ENCODE measurements at regions not wholly inside any gene's neighbourhood (a gene's known extent, or its start where the extent isn't known, plus 50 kb on each side); places are given as distances from the start of the nearest gene placed in this dataset.

GRCh38 chr15:47824147-47824546, 106.8 kb downstream of the SEMA6D start:
- DNase-seq = no peak

- no peak for DNase-seq
These were observed 112.4 kb downstream of the SEMA6D start for GRCh38 chr15:47829667-47830066.

GRCh38 chr15:47834093-47834492, 116.8 kb downstream of the SEMA6D start:
- DNase-seq = no peak

- no peak for DNase-seq
These were observed 122.0 kb downstream of the SEMA6D start for GRCh38 chr15:47839233-47839825.

GRCh38 chr15:47843124-47843663, 125.9 kb downstream of the SEMA6D start:
- DNase-seq = no peak

- no peak for DNase-seq
These were observed 127.1 kb downstream of the SEMA6D start for GRCh38 chr15:47844437-47844836.

GRCh38 chr15:47846128-47846868, 129.0 kb downstream of the SEMA6D start:
- DNase-seq = no peak

- no peak for DNase-seq
These were observed 129.6 kb downstream of the SEMA6D start for GRCh38 chr15:47846876-47847275.

GRCh38 chr15:47856071-47856470, 138.8 kb downstream of the SEMA6D start:
- no peak for DNase-seq

GRCh38 chr15:47857014-47857775, 139.9 kb downstream of the SEMA6D start:
- no peak for DNase-seq

GRCh38 chr15:47857776-47858167, 140.5 kb downstream of the SEMA6D start:
- no peak for DNase-seq

- no peak for DNase-seq
These were observed 144.0 kb downstream of the SEMA6D start for GRCh38 chr15:47861111-47861903.

GRCh38 chr15:47862402-47862801, 145.1 kb downstream of the SEMA6D start:
- no peak for DNase-seq

- DNase-seq = no peak
These were observed 149.1 kb downstream of the SEMA6D start for GRCh38 chr15:47866446-47866845.

GRCh38 chr15:47870300-47870955, 153.1 kb downstream of the SEMA6D start:
- no peak for DNase-seq

GRCh38 chr15:47870956-47871625, 153.8 kb downstream of the SEMA6D start:
- DNase-seq = no peak

GRCh38 chr15:47872208-47872607, 154.9 kb downstream of the SEMA6D start:
- DNase-seq = no peak

GRCh38 chr15:47872869-47873432, 155.6 kb downstream of the SEMA6D start:
- DNase-seq = no peak

- DNase-seq = no peak
These were observed 159.7 kb downstream of the SEMA6D start for GRCh38 chr15:47876986-47877385.

- DNase-seq = no peak
These were observed 160.5 kb downstream of the SEMA6D start for GRCh38 chr15:47877836-47878235.

GRCh38 chr15:47885920-47886319, 168.6 kb downstream of the SEMA6D start:
- no peak for DNase-seq

Measured in right forelimb (tissue), 1 donor.